Astrocyte of the cerebellum (primary cell): ENCODE measurements at regions not wholly inside any gene's neighbourhood (a gene's known extent, or its start where the extent isn't known, plus 50 kb on each side); places are given as distances from the start of the nearest gene placed in this dataset.

Experiments
- DNase-seq: peaks from one replicate; pipeline ENCODE4 v3.0.0-alpha.2; 2011; ENCODE audit warnings: low read depth
- H3K4me3 ChIP-seq: 2 replicates; pipeline ENCODE4 v1.5.1; 2011; ENCODE audit warnings: mild to moderate bottlenecking, low read depth, low read length, moderate library complexity
- CTCF ChIP-seq: IDR thresholded peaks from 2 replicates; pipeline ENCODE4 v1.5.1; 2012; ENCODE audit warnings: low read length, low read depth, moderate library complexity, mild to moderate bottlenecking; ENCODE audit errors: missing control alignments
- in situ Hi-C: cut with HindIII; loops from 2 replicates; pipeline ENCODE4 v1.10.0; 2017; ENCODE audit warnings: low sequenced_read_pairs

DNA sequence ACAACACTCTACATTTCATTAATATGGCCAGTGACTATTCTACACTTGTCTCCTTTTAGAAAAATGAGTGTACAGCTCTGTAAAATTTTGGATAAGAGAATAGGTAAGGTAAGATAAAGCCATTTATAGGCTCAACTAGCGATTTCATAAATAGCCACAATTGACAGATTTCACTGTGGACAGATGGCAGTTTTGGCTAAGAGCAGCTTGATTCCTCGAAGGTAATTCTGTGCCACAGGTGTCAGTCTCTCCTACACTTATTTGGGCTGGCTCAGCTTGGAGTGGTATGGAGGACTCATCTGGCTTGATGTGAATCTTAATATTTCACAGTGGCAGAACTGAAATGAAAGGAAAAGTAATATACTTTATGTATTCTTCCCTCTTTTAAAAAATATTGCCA is 536.7 kb upstream of the TBL1XR1 start:
- no peak for DNase-seq
- no peak overlapping the region for H3K4me3 ChIP-seq
- in situ Hi-C loops = no loop called here
- TF ChIP-seq CTCF = no peak

DNA sequence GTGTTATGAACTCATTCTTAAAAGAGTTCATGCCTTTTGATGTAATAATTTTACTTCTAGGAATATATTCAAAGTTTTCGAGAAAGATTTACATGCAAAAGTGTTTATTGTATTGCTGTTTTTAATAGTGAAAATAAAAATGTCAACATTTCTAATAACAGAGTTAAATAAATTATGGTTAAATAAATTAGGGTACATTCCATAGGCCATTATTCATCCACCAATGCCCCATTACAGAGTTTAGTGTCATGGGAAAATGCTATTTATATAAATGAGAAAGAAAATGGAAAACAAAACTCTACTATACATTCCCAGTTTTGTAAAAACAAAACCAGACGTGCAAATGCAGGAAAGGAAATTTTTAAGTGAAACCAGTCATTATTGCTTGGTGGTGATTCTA is 538.1 kb upstream of the TBL1XR1 start:
- H3K4me3 ChIP-seq = no peak overlapping the region
- TF ChIP-seq CTCF = no peak
- DNase-seq = no peak
- in situ Hi-C loops = no loop called here

DNA sequence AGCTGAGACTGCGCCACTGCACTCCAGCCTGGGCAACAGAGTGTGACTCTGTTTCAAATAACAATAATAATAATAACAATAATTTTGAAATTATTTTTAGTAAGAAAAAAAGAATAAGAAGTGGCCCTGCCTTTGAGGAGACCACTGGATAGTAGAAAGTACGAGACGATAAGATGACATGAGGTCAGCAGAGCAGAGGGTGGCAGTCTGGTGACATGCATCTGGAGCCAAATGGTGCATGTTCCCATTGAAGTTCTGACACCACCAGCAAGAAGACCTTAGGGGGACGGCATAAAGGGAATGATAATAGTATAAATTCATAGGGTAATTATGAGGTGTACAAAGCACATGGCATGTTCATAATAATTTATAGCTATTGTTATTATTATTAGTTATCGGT is 542.2 kb upstream of the TBL1XR1 start:
- in situ Hi-C loops = no loop called here
- TF ChIP-seq CTCF = no peak
- H3K4me3 ChIP-seq = no peak overlapping the region
- no peak for DNase-seq

DNA sequence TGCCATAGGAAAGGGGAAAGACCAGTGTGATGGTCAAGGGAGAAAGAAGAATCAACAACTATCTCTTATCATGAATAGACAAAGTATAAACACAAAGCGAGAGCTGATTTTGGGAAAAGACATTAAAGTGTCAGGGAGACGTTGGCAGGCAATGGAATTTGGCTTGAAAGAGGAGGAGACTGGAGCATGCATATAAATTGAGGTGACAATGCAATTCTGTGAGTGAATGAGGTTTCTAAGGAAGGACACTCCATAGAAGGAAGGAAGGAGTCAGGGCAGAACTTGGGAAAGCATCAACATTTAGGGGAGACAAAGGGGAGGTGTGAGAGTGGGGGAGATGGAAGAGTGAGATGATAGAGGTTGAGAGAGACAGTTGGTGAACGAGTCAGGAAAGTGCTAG is 543.0 kb upstream of the TBL1XR1 start:
- in situ Hi-C loops = no loop called here
- no peak overlapping the region for H3K4me3 ChIP-seq
- DNase-seq = no peak
- TF ChIP-seq CTCF = no peak

- no peak for TF ChIP-seq CTCF
- in situ Hi-C loops = no loop called here
- H3K4me3 ChIP-seq = no peak overlapping the region
- no peak for DNase-seq
Observed at GRCh38 chr3:177742273-177742672, 545.0 kb upstream of the TBL1XR1 start.

GRCh38 chr3:177743173-177743890 is 546.0 kb upstream of the TBL1XR1 start:
- in situ Hi-C loops = no loop called here
- TF ChIP-seq CTCF = no peak
- DNase-seq = no peak

More at GRCh38 chr3:177743173-177743890, 546.0 kb upstream of the TBL1XR1 start:
- no peak overlapping the region for H3K4me3 ChIP-seq
